ENCODE measurements at regions not wholly inside any gene's neighbourhood (a gene's known extent, or its start where the extent isn't known, plus 50 kb on each side); places are given as distances from the start of the nearest gene placed in this dataset.

DNA sequence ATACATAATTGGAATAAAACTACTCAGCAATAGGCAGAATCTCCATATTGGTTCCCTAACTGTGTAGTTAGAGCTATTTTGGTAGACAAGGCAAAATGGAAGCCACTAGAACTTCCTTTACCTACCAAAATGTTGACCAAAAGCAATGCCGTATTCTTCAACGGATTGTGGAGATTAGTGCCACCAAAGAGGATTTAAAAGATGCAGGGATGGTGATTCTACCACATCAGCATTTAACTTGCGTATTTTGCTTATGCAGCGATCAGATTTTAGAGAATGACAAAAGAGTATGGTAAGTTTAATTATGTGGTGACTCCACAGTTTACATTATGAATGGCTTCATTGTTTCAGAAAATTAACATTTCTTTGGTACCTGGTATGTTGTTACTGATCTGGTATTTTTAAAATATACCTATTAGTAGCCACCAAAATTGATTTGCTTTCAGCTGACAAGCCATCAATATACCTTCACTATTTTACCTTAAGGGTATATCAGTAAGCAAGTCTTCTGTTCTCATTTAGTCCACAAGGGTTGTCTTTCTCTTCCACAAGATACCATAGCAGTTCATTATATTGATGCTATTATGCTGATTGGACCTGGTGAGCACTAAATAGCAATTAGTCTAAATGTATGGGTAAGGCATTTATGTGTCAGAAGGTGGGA lies 1910.7 kb upstream of the PRR20A start:
- no peaks in the 10 kb centered on the region for H3K27me3 ChIP-seq (ENCODE audit: control insufficient read depth, insufficient read depth, low read length)
- no peaks in the 10 kb centered on the region for H3K36me3 ChIP-seq (ENCODE audit: control insufficient read depth in 2 of 3, insufficient read depth in 3 of 3, low read length in 3 of 3)
- no peaks in the 10 kb centered on the region for H3K9me3 ChIP-seq (ENCODE audit: control insufficient read depth in 2 of 3, insufficient read depth in 1 of 3, low read length in 3 of 3)
- DNase-seq (no peak), FAIRE-seq (no peak)
- no peaks in the 10 kb centered on the region for H3K4me1 ChIP-seq (ENCODE audit: control insufficient read depth in 2 of 3, insufficient read depth in 2 of 3, low read depth in 1 of 3, low read length in 3 of 3)
- H3K4me3 ChIP-seq (ENCODE audit: low read length in 3 of 3), result no peak overlapping the region
- no peak for TF ChIP-seq CTCF (IDR thresholded peaks at IDR 0.05; ENCODE audit: borderline replicate concordance, extremely low read depth, insufficient read depth)
- intact Hi-C loops (cut with DNase I), result no loop called here
- H3K9ac ChIP-seq (ENCODE audit: low read length in 3 of 3), result no peak overlapping the region
- H3K27ac ChIP-seq (ENCODE audit: low read depth in 2 of 2, low read length in 2 of 2), result no peak overlapping the region

DNA sequence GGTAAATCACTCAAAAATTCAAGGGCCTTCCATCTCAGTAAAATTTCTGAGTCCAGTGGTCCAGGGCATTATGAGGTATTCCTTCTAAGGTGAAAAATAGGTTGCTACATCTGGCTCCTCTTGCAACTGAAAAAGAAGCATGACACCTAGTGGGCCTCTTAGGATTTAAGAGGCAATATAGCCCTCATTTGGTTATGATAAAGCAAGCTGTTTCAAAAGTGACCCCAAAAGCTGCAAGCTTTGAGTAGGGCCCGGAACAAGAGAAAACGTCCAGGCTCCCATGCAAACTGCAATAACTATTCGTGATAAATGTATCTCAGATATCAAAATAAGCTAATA lies 1910.2 kb upstream of the PRR20A start:
- H3K9me3 ChIP-seq (ENCODE audit: control insufficient read depth in 2 of 3, insufficient read depth in 1 of 3, low read length in 3 of 3), result no peaks in the 10 kb centered on the region
- no peak for DNase-seq
- H3K4me3 ChIP-seq (ENCODE audit: low read length in 3 of 3), result no peak overlapping the region
- H3K9ac ChIP-seq (ENCODE audit: low read length in 3 of 3), result no peak overlapping the region
- H3K36me3 ChIP-seq (ENCODE audit: control insufficient read depth in 2 of 3, insufficient read depth in 3 of 3, low read length in 3 of 3), result no peaks in the 10 kb centered on the region
- H3K27ac ChIP-seq (ENCODE audit: low read depth in 2 of 2, low read length in 2 of 2), result no peak overlapping the region
- intact Hi-C loops (cut with DNase I), result no loop called here
- no peaks in the 10 kb centered on the region for H3K27me3 ChIP-seq (ENCODE audit: control insufficient read depth, insufficient read depth, low read length)
- no peak for TF ChIP-seq CTCF (IDR thresholded peaks at IDR 0.05; ENCODE audit: borderline replicate concordance, extremely low read depth, insufficient read depth)
- H3K4me1 ChIP-seq (ENCODE audit: control insufficient read depth in 2 of 3, insufficient read depth in 2 of 3, low read depth in 1 of 3, low read length in 3 of 3), result no peaks in the 10 kb centered on the region
- FAIRE-seq, result no peak

DNA sequence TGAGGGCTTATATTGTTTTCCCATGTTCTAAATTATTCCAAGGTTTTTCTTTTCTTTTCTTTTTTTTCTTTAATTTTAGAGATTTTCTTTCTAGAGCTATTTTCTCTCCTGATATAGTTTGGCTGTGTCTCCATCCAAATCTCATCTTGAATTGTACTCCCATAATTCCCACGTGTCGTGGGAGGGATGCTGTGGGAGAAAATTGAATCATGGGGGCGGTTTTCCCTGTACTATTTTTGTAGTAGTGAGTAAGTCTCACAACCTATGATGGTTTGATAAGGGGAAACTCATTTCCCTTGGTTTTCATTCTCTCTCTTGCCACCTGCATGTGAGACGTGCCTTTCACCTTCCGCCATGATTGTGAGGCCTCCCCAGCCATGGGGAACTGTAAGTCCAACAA lies 1906.4 kb upstream of the PRR20A start:
- intact Hi-C loops (cut with DNase I), result no loop called here
- no peak for FAIRE-seq
- no peak overlapping the region for H3K9ac ChIP-seq (ENCODE audit: low read length in 3 of 3)
- H3K27ac ChIP-seq (ENCODE audit: low read depth in 2 of 2, low read length in 2 of 2), result no peak overlapping the region
- no peaks in the 10 kb centered on the region for H3K9me3 ChIP-seq (ENCODE audit: control insufficient read depth in 2 of 3, insufficient read depth in 1 of 3, low read length in 3 of 3)
- no peaks in the 10 kb centered on the region for H3K36me3 ChIP-seq (ENCODE audit: control insufficient read depth in 2 of 3, insufficient read depth in 3 of 3, low read length in 3 of 3)
- DNase-seq, result no peak
- no peak overlapping the region for H3K4me3 ChIP-seq (ENCODE audit: low read length in 3 of 3)
- H3K27me3 ChIP-seq (ENCODE audit: control insufficient read depth, insufficient read depth, low read length), result no peaks in the 10 kb centered on the region
- TF ChIP-seq CTCF (IDR thresholded peaks at IDR 0.05; ENCODE audit: borderline replicate concordance, extremely low read depth, insufficient read depth), result no peak
- no peaks in the 10 kb centered on the region for H3K4me1 ChIP-seq (ENCODE audit: control insufficient read depth in 2 of 3, insufficient read depth in 2 of 3, low read depth in 1 of 3, low read length in 3 of 3)

Data from kidney (tissue), 13 donors.